ENCODE measurements at regions not wholly inside any gene's neighbourhood (a gene's known extent, or its start where the extent isn't known, plus 50 kb on each side); places are given as distances from the start of the nearest gene placed in this dataset.

GRCh38 chr5:66452109-66452508 lies 144.1 kb upstream of the MAST4 start:
- TF ChIP-seq CTCF (IDR thresholded peaks at IDR 0.05; ENCODE audit: control insufficient read depth, insufficient read depth, low read depth, low read length, missing control alignments), result no peak
- no peak for DNase-seq (ENCODE audit: low read depth)
- no peak overlapping the region for H3K4me3 ChIP-seq (ENCODE audit: control insufficient read depth, low read depth, low read length)

GRCh38 chr5:66454186-66455078 lies 141.8 kb upstream of the MAST4 start:
- TF ChIP-seq CTCF (IDR thresholded peaks at IDR 0.05; ENCODE audit: control insufficient read depth, insufficient read depth, low read depth, low read length, missing control alignments), result no peak
- no peak overlapping the region for H3K4me3 ChIP-seq (ENCODE audit: control insufficient read depth, low read depth, low read length)
- no peak for DNase-seq (ENCODE audit: low read depth)

- no peak for DNase-seq (ENCODE audit: low read depth)
- TF ChIP-seq CTCF (IDR thresholded peaks at IDR 0.05; ENCODE audit: control insufficient read depth, insufficient read depth, low read depth, low read length, missing control alignments), result no peak
- H3K4me3 ChIP-seq (ENCODE audit: control insufficient read depth, low read depth, low read length), result no peak overlapping the region
Measured at GRCh38 chr5:66459728-66460127, 136.5 kb upstream of the MAST4 start.

GRCh38 chr5:66467564-66467963 lies 128.6 kb upstream of the MAST4 start:
- DNase-seq (ENCODE audit: low read depth), result no peak
- no peak overlapping the region for H3K4me3 ChIP-seq (ENCODE audit: control insufficient read depth, low read depth, low read length)

GRCh38 chr5:66469684-66470083 lies 126.5 kb upstream of the MAST4 start:
- DNase-seq (ENCODE audit: low read depth), result no peak
- no peak for TF ChIP-seq CTCF (IDR thresholded peaks at IDR 0.05; ENCODE audit: control insufficient read depth, insufficient read depth, low read depth, low read length, missing control alignments)
- no peak overlapping the region for H3K4me3 ChIP-seq (ENCODE audit: control insufficient read depth, low read depth, low read length)

More at GRCh38 chr5:66467564-66467963, 128.6 kb upstream of the MAST4 start:
- no peak for TF ChIP-seq CTCF (IDR thresholded peaks at IDR 0.05; ENCODE audit: control insufficient read depth, insufficient read depth, low read depth, low read length, missing control alignments)

GRCh38 chr5:66472010-66472409 lies 124.2 kb upstream of the MAST4 start:
- no peak overlapping the region for H3K4me3 ChIP-seq (ENCODE audit: control insufficient read depth, low read depth, low read length)
- TF ChIP-seq CTCF (IDR thresholded peaks at IDR 0.05; ENCODE audit: control insufficient read depth, insufficient read depth, low read depth, low read length, missing control alignments), result no peak
- DNase-seq (ENCODE audit: low read depth), result no peak
